ENCODE measurements at regions not wholly inside any gene's neighbourhood (a gene's known extent, or its start where the extent isn't known, plus 50 kb on each side); places are given as distances from the start of the nearest gene placed in this dataset.

DNA sequence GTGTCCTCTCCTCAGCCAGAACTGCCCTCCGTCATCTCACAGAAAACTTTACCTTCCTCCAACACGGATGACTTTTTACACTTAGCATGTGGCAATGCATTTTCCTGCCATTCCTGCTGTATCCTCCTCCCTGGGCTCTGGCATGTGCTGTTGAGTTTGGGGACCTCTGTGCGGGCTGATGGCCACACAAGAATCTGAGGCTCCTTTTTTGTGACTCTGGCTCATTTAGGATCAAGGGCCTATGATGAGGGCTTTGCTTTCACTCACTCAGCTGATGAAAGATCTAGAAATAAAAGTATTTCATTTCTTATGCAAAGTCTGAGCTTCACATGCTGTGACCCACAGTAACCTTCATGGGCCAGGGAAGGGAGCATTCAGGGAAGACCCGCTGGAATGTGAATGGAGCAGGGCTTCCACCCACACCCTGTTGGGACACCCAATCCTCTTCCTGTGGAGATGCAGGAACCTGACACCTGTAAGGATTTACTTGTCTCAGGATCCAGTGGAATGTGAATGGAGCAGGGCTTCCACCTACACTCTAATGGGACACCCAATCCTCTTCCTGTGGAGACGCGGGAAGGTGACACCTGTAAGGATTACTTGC is 500.3 kb upstream of the MKI67 start:
- Histone ChIP-seq H3K4me2 (ENCODE audit: low read depth, low read length) (no peak overlapping the region), H3K79me2 (ENCODE audit: insufficient read depth, low read length) (no peaks in the 10 kb centered on the region), H3K9ac (ENCODE audit: insufficient read depth, low read depth, low read length) (no peak overlapping the region), H3K36me3 (replicated peaks in 1 of 2; ENCODE audit: control insufficient read depth in 1 of 2, insufficient read depth in 2 of 2, low read length in 2 of 2) (no peaks in the 10 kb centered on the region), H2AFZ (ENCODE audit: low read length) (no peak overlapping the region), H3K27ac (ENCODE audit: extremely low read length, insufficient read depth, low read length) (no peak overlapping the region), H4K20me1 (ENCODE audit: insufficient read depth, low read length) (no peaks in the 10 kb centered on the region), H3K4me3 (replicated peaks in 1 of 3; ENCODE audit: insufficient read depth in 1 of 3, low read depth in 2 of 3, low read length in 3 of 3) (no peak overlapping the region), H3K9me3 (ENCODE audit: low read length) (no peaks in the 10 kb centered on the region), H3K27me3 (ENCODE audit: control insufficient read depth in 1 of 2, insufficient read depth in 2 of 2, low read length in 2 of 2) (peaks cover 0 to 42% of the 10 kb centered on the region in 2 experiments; a peak in 3 of 5 replicates), H3K4me1 (ENCODE audit: insufficient read depth, low read length) (no peaks in the 10 kb centered on the region)
- FAIRE-seq (no peak), ATAC-seq (no peak), DNase-seq (ENCODE audit: low spot score) (no peak)
- WGBS (ENCODE audit: low lambda C conversion rate): 13% methylated on average over 6 of the region's 6 CpGs
- no TSS peak for BruUV-seq (replicated peaks)
- intact Hi-C loops (cut with micrococcal nuclease; ENCODE audit: unreplicated experiment) (no loop called here), in situ Hi-C loops (cut with HindIII; ENCODE audit: extremely low pct_ligation_motif_present, low pct_unique_long_range_greater_than_20kb) (no loop called here)
- TF ChIP-seq REPIN1 (CRISPR knock-in tag; IDR thresholded peaks at IDR 0.05; ENCODE audit: borderline replicate concordance, low read depth) (no peak), SMAD3 (CRISPR knock-in tag; IDR thresholded peaks at IDR 0.05) (no peak), ZNF543 (CRISPR knock-in tag; IDR thresholded peaks at IDR 0.05) (no peak), HNF4G (IDR thresholded peaks at IDR 0.05; ENCODE audit: borderline replicate concordance, low read depth, low read length) (no peak), HNF4G (CRISPR knock-in tag; IDR thresholded peaks at IDR 0.05; ENCODE audit: borderline replicate concordance, low read depth) (no peak), ZNF264 (CRISPR knock-in tag; IDR thresholded peaks at IDR 0.05) (no peak), ZFP36L1 (CRISPR knock-in tag; IDR thresholded peaks at IDR 0.05) (no peak), ZFP36 (IDR thresholded peaks at IDR 0.05; ENCODE audit: borderline replicate concordance, low read depth, low read length, partially characterized antibody) (no peak), ZNF672 (CRISPR knock-in tag; IDR thresholded peaks at IDR 0.05) (no peak), HIVEP1 (CRISPR knock-in tag; IDR thresholded peaks at IDR 0.05) (no peak), RFXANK (CRISPR knock-in tag; IDR thresholded peaks at IDR 0.05) (no peak), TRAFD1 (CRISPR knock-in tag; IDR thresholded peaks at IDR 0.05; ENCODE audit: borderline replicate concordance) (no peak)
- TF ChIP-seq, protein P1, sequence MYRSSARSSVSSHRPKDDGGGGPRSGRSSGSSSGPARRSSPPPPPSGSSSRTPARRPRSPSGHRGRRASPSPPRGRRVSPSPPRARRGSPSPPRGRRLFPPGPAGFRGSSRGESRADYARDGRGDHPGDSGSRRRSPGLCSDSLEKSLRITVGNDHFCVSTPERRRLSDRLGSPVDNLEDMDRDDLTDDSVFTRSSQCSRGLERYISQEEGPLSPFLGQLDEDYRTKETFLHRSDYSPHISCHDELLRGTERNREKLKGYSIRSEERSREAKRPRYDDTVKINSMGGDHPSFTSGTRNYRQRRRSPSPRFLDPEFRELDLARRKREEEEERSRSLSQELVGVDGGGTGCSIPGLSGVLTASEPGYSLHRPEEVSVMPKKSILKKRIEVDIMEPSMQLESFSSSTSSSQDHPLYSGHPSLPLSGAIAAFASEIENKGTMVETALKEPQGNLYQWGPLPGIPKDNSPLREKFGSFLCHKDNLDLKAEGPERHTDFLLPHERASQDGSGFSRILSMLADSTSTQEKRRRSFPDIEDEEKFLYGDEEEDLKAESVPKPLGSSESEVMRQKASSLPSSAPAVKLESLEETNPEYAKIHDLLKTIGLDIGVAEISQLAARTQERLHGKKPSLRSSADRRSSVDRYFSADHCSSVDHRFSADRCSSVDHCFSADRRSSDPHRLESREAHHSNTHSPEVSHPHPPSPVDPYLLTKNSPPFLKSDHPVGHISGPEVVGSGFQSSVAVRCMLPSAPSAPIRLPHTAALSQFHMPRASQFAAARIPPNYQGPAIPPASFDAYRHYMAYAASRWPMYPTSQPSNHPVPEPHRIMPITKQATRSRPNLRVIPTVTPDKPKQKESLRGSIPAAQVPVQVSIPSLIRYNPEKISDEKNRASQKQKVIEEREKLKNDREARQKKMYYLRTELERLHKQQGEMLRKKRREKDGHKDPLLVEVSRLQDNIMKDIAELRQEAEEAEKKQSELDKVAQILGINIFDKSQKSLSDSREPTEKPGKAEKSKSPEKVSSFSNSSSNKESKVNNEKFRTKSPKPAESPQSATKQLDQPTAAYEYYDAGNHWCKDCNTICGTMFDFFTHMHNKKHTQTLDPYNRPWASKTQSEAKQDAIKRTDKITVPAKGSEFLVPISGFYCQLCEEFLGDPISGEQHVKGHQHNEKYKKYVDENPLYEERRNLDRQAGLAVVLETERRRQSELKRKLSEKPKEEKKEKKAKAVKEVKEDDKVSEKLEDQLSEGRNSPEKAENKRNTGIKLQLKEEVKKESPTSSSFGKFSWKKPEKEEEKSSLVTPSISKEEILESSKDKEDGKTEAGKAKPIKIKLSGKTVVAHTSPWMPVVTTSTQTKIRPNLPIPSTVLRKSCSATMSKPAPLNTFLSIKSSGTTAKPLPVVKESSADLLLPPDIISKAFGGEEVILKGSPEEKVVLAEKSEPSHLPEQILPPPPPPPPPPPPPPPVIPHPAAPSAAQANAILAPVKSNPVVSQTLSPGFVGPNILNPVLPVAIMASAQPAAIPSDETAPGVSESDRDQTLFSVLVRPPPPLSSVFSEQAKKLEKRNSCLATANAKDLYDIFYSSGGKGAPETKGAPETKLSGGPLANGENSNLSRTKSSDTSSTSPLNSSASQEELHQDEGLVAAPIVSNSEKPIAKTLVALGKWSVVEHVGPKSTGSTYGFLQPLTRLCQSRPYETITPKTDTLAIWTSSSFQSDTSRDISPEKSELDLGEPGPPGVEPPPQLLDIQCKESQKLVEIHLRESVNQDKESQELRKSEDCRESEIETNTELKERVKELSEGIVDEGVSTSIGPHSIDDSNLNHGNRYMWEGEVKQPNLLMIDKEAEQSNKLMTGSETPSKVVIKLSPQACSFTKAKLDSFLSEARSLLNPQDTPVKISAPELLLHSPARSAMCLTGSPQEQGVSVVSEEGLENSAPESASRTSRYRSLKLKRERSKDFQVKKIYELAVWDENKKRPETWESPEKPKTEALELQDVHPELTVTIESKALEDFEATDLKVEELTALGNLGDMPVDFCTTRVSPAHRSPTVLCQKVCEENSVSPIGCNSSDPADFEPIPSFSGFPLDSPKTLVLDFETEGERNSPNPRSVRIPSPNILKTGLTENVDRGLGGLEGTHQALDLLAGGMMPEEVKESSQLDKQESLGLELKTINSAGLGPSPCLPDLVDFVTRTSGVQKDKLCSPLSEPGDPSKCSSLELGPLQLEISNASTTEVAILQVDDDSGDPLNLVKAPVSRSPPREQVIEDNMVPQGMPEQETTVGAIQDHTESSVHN (CRISPR knock-in tag; IDR thresholded peaks at IDR 0.05): no peak
- ChIA-PET CTCF (ENCODE audit: low intra/inter-chr PET ratio, low total read pairs) (no interaction called here), POLR2A (no interaction called here)

Measured in HepG2 (cell line).